NCI-H2107 treated with DMSO at 0.1 percent for 48 hours (cell line): ENCODE measurements at regions not wholly inside any gene's neighbourhood (a gene's known extent, or its start where the extent isn't known, plus 50 kb on each side); places are given as distances from the start of the nearest gene placed in this dataset.

Source experiments
- DNase-seq: peaks from one replicate; lab custom pipeline; 2025; ENCODE audit not compliant: unreplicated experiment; lab: John Stamatoyannopoulos, UW

DNA sequence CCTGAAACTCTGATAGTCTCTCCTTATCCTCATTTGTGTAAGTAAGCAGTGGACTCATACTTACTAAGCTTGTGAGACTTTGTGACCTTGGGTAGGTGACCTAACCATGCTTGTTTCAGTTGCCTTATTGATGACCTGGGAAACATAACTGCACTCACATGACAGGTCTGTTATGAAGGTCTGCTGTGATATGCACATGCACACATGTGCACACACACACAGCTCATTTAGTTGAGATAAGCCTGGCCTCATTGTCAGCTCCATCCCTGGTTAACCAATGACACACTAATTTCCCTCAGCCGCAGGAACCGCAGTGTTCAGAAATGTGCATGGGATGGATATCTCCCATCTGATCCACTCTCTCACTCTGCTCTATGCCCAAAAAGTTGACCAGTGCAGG, 177.2 kb downstream of the GPAM start:
- DNase-seq = no peak

DNA sequence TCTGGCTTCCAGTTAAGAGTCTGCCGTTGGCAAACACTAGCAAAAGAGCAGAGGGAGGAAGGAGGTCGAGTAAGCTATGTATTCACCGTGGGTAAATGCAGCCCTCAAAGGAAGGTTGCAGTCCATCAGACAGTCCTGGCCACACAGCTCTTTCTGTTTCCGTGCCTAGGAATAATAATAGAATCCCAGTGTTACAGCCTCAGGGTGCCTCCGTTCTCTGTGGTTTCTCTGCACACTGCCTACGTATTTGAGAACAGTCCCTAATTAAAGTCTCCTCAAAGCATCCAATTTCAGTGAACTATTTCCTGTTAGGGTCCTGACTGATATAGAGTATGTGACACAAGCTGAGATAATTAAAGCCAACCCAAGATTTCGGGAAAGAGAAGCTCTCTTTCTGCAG, 176.7 kb downstream of the GPAM start:
- no peak for DNase-seq

DNA sequence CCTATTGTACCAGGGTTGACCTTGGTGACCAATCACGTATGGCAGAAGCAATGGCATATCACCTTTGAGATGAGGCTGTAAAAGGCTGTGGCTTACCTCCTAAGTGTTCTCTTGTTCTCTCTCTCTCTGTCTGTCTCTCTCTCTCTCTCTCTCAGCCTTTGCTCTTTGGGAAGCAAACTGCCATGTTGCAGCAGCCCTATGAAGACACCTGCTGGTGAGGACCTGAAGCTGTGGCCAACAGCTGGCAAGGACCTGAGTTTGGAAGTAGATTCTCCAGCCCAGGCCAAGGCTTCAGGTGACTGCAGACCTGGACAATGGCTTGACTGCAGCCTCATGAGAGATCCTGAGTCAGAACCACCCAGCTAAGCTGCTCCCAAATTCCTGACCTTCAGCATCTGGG, 161.4 kb downstream of the GPAM start:
- DNase-seq = no peak

DNA sequence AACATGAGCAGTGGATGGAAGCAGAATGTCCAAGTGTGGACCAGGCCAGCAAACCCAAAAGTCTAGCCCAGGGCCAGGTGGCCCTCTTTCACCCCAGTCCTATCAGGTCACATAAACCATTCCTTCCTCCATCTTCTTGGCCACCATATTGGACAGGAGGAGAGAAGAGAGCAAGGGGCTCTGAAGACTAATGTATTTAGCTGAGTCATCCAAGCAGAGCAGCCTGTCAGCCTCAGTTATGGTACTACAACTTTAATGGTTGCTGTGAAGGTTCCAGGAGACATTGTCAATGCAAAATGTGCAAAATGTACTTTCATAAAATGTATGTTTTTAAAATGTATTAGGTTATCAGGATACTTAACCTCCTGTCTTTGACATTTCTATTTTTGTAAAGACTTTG, 159.5 kb downstream of the GPAM start:
- no peak for DNase-seq

DNA sequence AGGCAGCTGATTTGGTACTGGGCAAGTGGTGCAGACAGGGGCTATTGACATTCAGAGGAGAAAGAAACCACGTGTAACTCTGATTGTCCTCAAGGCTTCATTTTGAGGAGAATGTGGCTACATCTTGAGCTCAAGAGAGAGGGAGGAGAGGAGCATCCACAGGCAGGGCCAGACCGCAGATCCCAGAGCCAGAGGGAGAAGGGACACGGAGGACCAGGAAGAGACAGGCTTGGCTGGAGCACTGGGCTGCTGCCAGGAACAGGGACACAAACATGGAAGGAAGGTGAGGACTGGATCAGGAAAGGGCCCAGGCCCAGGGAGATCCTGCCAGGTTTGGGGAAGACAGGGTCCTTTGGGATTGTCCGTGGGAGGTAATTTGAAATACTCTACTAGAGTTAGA, 158.3 kb downstream of the GPAM start:
- no peak for DNase-seq

DNA sequence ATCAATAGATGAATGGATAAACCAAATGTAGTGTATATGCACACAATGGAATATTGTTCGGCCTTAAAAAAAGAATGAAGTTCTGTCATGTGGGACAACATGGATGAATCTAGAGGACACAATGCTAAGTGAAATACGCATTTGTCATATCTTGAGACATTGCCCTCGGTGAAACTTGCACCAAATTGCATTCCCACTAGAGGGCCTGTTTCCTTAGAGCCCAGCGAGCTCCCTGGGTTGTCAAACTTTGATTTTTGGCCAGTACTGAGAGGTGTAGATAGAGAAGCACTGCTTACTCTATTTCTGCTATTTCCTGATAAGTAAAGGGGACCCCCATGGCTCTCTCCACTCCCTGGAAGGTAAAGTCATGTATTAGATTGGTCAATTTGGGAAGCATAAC, 157.1 kb downstream of the GPAM start:
- no peak for DNase-seq

DNA sequence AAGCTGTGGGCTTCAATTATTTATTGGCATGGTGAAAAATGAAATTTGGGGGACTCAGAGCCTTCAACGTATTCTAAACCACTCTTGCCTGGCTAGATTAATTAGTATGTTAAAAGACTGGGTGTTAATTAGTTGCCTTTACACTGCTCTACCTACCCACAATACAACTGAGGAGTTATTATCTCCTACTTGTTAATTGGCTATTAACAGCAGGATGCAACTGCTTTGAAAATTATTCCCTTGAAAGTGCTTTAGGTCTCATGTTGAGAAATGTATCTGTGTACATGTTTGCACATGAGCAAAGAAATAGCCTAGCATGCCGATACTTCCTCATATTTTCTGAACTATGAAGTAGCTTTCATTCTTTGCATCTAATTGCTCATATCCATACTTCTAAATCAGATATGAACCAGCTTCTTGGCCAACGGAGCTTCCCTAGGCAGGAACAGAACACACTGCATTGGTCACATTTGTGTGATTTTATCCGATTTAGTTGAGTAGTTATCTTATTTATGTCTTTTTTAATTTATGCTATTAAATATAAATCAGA, 155.8 kb downstream of the GPAM start:
- no peak for DNase-seq

DNA sequence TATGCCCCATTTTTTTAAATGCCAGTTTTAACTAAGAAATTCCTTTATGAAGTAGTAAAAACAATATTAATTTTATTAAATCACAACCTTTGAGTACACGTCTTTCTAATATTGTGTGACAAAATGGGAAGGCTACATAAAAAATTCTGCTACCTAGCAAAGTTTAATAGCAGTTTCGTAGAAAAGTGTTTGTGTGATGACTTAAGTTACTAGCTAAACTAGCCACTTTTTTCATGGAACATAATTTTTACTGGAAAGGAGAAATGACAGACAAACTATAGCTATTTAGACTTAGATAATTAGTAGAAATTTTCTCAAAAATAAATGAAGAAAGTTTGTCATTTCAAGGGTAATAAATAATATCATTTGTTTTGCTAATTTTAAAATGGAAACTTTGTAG, 153.1 kb downstream of the GPAM start:
- no peak for DNase-seq

DNA sequence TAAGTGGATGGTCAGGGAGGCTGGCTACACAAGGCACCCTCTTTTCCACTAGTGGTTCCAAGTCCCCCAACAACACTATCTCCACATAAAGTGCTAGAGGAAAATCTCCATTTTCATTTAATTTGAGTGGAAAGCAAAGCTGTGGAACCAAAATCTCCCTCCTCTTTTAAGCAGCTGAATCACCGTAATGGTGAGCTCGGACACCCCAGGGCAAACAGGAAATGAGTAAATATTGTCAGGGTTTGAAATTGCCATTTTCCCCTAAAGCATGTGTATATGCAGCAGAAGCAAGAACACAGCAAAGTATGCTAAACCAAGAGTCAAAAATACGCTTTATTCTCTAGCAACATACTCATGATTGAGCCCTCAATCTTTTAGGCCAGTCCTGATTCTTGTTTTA, 143.7 kb downstream of the GPAM start:
- no peak for DNase-seq

DNA sequence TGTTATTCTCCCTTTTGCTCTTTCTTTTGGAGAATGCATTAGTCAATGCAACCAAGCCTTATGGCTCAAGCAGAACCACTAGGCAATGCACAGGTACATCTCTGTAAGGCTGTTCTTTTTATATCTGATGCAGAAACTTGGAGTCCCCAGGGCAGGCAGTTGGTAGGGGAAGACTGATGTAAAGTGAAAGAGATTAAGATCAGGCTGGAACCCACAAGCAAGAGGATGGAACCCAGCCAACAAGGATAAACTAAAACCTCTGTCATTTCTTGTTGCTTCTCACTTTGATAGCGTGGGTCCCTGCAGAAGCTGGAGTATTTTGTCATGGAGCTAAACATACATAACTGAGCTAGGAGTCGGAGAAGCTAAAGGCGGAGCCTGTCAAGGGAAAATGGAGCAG, 142.9 kb downstream of the GPAM start:
- no peak for DNase-seq

DNA sequence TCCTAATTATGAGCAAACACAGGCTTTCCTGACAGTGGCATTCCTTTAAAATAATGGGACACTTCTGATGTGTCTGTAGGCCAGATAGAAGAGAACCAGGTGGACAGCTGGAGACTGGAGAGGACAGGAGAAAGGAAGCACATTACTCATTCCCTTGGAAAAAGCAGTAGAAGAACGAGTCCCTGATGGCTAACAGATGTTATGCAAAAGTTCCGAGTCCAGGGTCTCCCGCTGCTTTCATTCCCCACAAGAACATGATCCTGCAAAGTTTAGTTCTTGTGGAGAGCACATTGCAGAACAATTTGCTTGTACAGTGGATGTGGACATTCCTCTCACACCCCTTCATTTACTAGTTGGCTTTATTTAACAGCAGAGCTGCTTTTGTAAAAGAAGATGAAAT, 137.6 kb downstream of the GPAM start:
- no peak for DNase-seq

DNA sequence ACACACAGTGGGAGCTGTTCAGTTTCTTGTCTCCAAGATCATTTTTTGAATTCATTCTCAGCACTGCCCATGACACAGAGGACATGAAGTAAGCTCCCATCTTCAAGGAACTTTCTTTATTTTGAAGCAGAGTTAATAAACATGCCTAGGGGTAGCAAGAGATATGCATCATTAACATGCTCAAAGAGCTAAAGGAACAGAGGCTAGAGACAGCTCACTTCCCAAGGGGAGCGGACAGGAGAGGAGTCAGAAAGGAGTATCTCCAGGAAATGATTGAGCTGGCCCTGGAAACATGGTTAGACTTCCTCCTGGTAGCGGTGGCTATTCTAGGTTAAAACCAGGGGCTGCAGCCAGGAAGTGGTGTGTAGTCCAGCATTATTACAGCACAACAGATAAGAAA, 135.9 kb downstream of the GPAM start:
- DNase-seq = no peak

DNA sequence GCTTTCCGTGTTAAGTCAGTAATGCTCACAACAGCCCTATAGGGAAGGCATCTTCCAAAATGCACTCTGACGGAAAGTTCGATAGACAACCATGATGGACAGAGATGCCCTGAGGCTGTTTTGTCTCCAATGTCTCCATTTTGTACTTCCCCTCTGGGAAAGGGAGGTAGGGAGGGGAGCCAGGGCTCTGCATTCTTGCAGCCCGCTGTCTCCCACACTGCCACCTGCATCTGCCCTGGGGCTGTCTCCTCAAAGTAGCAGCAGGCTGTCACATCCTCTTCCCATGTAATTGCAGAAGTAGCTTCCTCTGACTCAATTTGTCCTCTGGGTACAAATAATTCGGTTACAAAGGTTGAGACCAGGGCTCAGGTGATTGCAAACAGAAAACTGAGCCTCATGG, 131.4 kb downstream of the GPAM start:
- no peak for DNase-seq

DNA sequence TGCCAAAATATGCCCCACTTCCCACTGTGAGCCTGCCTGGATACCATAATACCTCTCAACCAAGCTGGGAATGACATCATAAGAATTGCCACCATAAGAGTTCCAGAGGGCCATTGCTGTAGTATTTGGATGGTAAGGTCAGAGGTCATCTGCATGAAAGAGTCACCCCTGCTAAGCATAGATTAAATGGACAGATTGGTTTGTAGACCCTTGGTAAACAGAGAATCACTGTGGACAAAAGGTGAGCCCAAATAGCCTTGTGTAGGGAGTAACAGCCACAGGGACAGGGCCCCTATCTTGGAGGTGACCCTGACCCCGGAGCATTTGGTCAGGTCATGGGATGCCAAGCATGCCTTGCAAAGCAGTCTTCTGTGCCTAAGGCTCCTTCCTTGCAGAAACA, 129.7 kb downstream of the GPAM start:
- DNase-seq = no peak

DNA sequence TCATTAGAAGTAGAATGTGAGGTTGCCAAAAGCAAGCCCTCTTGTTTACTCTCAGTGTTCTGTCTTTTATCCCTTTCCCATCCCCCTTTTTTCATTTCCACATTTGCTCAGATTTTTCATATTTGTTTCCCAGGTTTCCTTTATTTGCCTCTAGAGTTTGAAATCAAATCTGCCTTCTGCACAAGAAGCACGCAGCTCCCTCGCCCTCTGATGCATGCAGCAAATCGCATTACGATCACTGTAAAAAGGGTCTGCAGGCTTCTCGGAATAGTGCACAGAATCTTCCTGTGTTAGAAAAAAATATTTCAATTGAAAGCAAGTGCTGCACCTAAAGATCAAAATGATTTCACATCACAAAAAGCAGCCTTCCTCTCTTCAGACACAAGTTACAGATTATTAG, 129.0 kb downstream of the GPAM start:
- no peak for DNase-seq

DNA sequence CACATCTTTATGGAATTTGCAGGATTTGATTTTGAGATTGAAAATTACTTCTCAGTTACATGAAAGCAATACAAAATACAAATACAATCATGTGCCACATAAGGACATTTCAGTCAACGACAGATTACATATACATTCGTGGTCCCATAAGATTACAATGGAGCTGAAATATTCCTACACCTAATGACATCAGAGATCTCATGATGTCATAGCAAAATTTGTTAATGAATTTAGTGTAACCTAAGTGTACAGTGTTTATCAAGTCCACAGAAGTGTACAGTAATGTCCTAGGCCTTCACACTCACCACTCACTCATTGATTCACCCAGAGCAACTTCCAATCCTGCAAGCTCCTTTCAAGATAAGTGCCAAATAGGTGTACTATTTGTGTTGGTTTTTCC, 126.5 kb downstream of the GPAM start:
- no peak for DNase-seq

DNA sequence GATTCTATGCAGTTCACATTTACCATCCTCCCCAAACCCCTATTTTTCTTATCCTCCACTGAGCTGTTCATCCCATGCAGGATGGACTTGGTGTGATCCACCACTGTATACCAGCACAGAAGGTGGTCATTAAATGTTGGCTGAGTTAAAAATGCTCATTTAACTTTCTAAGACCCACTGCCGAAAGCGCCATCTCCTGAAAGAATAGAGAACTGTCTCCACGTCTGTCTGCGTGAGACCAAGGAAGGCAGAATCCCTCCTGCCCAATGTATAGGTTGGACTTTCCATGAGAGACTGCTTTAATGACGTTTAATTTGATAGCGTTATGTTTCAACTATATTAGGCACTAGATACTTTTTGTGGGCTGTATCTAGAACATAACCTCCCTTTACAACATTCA, 124.3 kb downstream of the GPAM start:
- no peak for DNase-seq

DNA sequence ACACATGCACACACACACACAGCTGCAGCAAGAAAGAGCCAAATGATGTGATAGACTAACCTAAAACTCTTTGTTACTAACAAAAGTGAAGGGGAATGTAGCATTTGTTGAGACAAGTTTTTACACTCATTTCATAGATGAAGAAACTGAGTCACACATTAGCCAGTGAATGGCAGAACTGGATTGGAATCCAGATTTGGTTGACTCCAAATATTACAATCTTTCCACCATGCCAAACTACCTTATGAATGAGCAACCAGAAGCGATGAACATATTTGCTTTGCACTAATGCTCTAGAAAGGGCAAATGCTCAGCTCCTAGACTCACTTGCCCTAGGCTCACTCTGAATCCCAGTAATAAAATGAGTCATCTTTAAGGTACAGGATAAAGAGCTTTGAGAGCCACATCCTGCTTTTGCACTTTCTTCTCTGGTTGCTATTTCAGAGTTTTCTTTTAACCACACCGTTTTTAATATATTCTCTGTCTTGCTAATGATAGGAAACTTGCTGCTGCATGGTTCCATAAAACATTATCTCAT, 111.9 kb downstream of the GPAM start:
- no peak for DNase-seq

DNA sequence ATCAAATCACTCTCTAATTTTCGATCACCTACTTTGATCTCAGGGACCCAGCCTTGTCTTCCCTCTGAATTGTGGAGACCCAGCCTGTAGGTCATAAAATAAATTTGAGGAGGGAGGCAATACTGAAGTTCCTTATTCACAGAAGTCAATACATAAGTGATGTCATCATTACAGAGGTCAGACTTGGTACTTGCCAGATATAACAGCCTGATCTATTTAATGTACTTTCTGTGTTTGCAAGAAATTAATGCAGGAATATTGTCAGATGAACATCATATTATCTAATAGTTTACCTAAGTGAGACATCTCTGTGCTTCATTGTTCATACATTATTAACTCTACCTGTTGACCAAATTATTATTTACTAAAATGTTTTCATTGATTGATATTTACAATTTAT, 105.6 kb downstream of the GPAM start:
- no peak for DNase-seq

DNA sequence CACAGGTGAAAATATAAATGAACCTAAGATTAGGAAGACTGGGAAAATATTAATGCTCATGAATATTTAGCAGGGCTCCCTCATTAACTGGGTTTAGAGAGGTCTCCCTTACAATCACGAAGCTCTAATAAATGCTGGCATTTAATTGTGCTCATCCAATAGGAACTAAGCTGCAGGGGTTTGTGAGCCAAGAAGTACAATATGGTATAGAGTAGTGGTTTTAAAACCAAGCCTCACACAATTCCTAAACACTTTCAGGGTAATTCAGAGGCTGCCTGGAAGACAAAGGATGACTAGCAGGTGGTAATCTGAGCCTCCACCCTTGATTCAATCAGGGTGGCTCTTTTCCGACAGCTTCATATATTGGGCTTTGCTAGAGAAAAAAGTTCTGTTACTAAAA, 103.3 kb downstream of the GPAM start:
- DNase-seq = no peak

DNA sequence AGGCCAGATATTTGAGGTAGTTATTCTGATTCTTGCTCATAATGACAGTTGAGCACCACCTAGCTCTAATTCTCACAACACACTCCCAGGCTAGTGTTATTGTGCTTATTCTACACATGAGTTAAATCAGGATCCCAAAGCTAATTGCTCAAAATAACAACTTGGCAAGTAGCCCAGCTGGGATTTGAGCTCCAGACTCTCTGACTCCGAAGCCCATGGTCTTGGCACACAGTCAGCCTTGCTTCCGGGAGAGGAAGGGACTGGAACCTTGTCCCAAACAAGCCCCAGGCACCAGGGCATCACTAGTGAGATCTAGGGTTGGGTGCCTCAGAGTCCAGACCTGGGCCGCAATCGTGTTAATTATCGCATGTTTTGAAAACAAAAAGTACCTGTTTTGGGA, 101.4 kb downstream of the GPAM start:
- no peak for DNase-seq

DNA sequence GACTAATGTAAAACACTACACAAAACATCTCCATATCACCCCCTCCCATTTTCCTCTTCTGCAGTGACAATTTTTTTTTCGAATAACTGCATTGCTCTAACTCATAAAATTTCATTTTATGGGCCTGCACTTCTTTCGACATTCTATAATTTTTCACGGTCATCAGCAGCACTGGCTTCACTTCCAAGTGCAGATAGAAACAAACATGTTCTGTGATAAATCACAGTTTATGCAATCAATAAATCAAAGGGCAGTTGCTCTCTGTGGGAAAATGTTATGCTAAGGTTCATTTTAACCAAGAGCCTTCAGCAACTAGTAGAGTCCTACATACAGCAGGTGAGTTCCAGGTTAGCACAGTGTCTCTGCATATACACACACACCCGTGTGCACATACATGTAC, 100.1 kb downstream of the GPAM start:
- no peak for DNase-seq

DNA sequence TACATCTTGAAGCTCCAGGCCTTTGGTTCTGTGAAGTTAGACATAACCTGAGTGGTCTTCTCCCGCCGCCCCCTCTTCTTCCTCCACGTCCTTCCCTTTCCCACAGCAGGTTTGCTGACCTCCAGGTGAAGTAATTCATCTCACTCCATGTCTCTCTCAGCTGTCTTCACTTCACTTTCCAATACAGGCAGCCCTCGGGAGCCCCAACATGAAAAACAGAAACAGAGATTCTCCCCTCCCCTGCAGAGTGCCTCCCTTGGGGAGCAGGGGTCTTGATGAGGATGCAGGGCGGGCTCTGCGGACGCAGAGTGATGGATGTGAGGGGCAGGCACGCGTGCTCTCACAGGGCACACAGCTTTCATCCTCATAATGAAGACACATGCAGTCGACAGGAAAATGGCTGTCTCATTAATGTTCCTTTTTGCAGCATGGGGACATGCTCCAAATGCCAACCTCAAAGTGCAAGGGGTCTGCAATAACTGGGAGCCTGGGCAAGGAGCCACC, 95.6 kb downstream of the GPAM start:
- no peak for DNase-seq

DNA sequence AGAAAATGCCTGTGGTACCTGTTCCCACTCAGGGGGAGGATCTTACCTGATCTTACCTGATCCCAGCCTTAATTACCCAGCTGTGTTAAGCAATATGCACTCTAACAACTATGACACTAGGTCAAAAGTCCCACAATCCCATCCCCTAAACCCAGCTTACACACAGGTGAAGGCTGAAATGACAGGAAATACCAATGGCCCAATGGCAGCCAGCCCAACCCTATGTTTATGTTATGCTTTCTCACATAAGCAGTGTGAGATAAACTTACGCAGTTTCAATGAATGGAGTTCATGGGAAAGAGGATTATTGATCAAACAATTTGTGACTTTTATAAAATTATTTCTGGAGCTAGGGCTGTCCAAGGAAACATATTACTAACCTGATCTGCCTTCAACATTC, 91.9 kb downstream of the GPAM start:
- no peak for DNase-seq
